Lower lobe of right lung (tissue), 2 donors: ENCODE measurements at regions not wholly inside any gene's neighbourhood (a gene's known extent, or its start where the extent isn't known, plus 50 kb on each side); places are given as distances from the start of the nearest gene placed in this dataset.

ENCODE experiments used
- ATAC-seq, 2 donors: fragments of 200-7000 bp; cut with Tn5 transposase; one replicate each; pipeline ENCODE4 v1.9.1; 2020 to 2022; ENCODE audit warnings: mild to moderate bottlenecking in 2 of 2, moderate library complexity in 2 of 2
- DNase-seq: peaks from one replicate; pipeline ENCODE4 v3.0.0-alpha.2; 2020
- H3K27ac ChIP-seq: fragments of 200-600 bp; one replicate; pipeline ENCODE4 v1.8.0; 2022
- H3K27me3 ChIP-seq: fragments of 200-600 bp; one replicate; pipeline ENCODE4 v1.8.0; 2022; ENCODE audit warnings: low read depth
- H3K36me3 ChIP-seq: fragments of 200-600 bp; one replicate; pipeline ENCODE4 v1.8.0; 2022; ENCODE audit warnings: mild to moderate bottlenecking
- H3K4me1 ChIP-seq: fragments of 200-600 bp; one replicate; pipeline ENCODE4 v1.8.0; 2022
- H3K4me3 ChIP-seq: fragments of 200-600 bp; one replicate; pipeline ENCODE4 v1.8.0; 2022; ENCODE audit warnings: mild to moderate bottlenecking
- H3K9me3 ChIP-seq: fragments of 200-600 bp; one replicate; pipeline ENCODE4 v1.8.0; 2022
- intact Hi-C: fragments of 100-400 bp; cut with DNase I; formaldehyde crosslinking; loops from one replicate; pipeline ENCODE4 v1.11.0; 2022
- TF ChIP-seq, protein P1 (sequence below): fragments of 200-600 bp; IDR thresholded peaks from one replicate; pipeline ENCODE4 v1.8.0; 2022; ENCODE audit warnings: antibody characterized with exemption, mild to moderate bottlenecking
- donor health status: DM: no; HTN: yes; CAD: no; lungs with severe emphysema.

GRCh38 chr9:86452201-86452828, 98.1 kb upstream of the TUT7 start:
- Histone ChIP-seq H3K4me1 (no peaks in the 10 kb centered on the region), H3K9me3 (no peaks in the 10 kb centered on the region), H3K4me3 (no peak overlapping the region), H3K36me3 (no peaks in the 10 kb centered on the region), H3K27ac (no peak overlapping the region), H3K27me3 (no peaks in the 10 kb centered on the region)
- ATAC-seq (no peak), DNase-seq (no peak)
- TF ChIP-seq, protein P1, sequence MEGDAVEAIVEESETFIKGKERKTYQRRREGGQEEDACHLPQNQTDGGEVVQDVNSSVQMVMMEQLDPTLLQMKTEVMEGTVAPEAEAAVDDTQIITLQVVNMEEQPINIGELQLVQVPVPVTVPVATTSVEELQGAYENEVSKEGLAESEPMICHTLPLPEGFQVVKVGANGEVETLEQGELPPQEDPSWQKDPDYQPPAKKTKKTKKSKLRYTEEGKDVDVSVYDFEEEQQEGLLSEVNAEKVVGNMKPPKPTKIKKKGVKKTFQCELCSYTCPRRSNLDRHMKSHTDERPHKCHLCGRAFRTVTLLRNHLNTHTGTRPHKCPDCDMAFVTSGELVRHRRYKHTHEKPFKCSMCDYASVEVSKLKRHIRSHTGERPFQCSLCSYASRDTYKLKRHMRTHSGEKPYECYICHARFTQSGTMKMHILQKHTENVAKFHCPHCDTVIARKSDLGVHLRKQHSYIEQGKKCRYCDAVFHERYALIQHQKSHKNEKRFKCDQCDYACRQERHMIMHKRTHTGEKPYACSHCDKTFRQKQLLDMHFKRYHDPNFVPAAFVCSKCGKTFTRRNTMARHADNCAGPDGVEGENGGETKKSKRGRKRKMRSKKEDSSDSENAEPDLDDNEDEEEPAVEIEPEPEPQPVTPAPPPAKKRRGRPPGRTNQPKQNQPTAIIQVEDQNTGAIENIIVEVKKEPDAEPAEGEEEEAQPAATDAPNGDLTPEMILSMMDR: no peak
- intact Hi-C loops: no loop called here

DNA sequence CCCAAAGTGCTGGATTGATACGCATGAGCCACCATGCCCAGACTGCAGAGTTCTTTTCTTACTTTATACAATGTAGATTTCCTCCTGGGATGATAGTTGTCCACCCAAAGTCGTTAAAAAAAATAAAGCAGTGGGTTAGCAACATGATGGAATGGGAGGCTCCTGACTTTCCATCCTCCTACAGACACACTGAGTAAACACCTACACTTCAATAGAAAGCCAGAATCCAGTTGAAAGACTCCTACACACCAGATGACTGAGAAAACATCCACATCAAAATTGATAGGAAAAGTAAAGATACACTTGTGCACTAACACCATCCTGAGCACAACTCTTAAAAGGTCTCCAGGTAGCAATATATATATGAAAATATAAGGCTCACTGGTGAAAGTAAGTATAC, 95.0 kb upstream of the TUT7 start:
- Histone ChIP-seq H3K27me3 (peaks cover 3% of the 10 kb centered on the region), H3K27ac (no peak overlapping the region), H3K4me1 (no peaks in the 10 kb centered on the region), H3K9me3 (no peaks in the 10 kb centered on the region), H3K4me3 (no peak overlapping the region), H3K36me3 (no peaks in the 10 kb centered on the region)
- no peak for ATAC-seq
- intact Hi-C loops: no loop called here
- no peak for DNase-seq
- TF ChIP-seq, protein P1: no peak

DNA sequence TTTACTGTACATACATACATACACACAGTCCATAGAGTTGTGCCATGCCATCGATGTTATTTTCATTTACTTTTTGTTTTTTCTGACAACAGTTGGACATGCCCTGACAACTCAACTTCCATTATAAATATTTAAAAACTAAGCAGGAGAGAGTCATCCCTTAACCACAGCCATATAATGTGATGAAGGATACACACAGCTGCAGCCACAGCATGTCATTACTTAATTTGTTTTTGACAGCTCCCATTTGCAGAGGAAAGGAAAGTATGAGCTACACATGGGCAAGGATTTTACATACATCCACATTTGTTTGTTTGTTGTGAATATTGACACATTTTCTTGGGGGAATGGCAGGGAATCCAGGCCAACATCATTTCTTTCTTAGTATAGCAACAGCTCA, 91.5 kb upstream of the TUT7 start:
- ATAC-seq (no peak), DNase-seq (no peak)
- Histone ChIP-seq H3K36me3 (no peaks in the 10 kb centered on the region), H3K4me1 (no peaks in the 10 kb centered on the region), H3K9me3 (no peaks in the 10 kb centered on the region), H3K27me3 (peaks cover 3% of the 10 kb centered on the region), H3K27ac (no peak overlapping the region), H3K4me3 (no peak overlapping the region)
- intact Hi-C loops: no loop called here
- TF ChIP-seq, protein P1: no peak

- TF ChIP-seq, protein P1: no peak
- Histone ChIP-seq H3K4me3 (no peak overlapping the region), H3K27ac (no peak overlapping the region), H3K4me1 (no peaks in the 10 kb centered on the region), H3K9me3 (no peaks in the 10 kb centered on the region), H3K36me3 (no peaks in the 10 kb centered on the region), H3K27me3 (peaks cover 3% of the 10 kb centered on the region)
- intact Hi-C loops: no loop called here
- ATAC-seq: no peak
- DNase-seq: no peak
Observed at GRCh38 chr9:86443992-86444391, 89.8 kb upstream of the TUT7 start.

GRCh38 chr9:86434039-86434726, 80.0 kb upstream of the TUT7 start:
- DNase-seq: no peak
- no peaks in the 10 kb centered on the region for H3K9me3 ChIP-seq
- TF ChIP-seq, protein P1: peak; percentile 74
- intact Hi-C loops: loop anchor here (10.0 kb wide), 1 partner anchor 891 kb away; no protein-coding TSS in a partner anchor
- H3K27me3 ChIP-seq: no peaks in the 10 kb centered on the region
- no peaks in the 10 kb centered on the region for H3K36me3 ChIP-seq
- no peak overlapping the region for H3K4me3 ChIP-seq
- no peaks in the 10 kb centered on the region for H3K4me1 ChIP-seq
- ATAC-seq: peak; percentile 66
- H3K27ac ChIP-seq: no peak overlapping the region
